Fibroblast of peridontal ligament (primary cell): ENCODE measurements at regions not wholly inside any gene's neighbourhood (a gene's known extent, or its start where the extent isn't known, plus 50 kb on each side); places are given as distances from the start of the nearest gene placed in this dataset.
"Not testable (repeated sequence)": the region's sequence is repeated elsewhere in the genome, so short reads cannot be mapped to it uniquely, and the experiment has no call there.

Experiments used
- DNase-seq: peaks from one replicate; pipeline ENCODE4 v3.0.0-alpha.2; 2010; ENCODE audit errors: extremely low read depth

DNA sequence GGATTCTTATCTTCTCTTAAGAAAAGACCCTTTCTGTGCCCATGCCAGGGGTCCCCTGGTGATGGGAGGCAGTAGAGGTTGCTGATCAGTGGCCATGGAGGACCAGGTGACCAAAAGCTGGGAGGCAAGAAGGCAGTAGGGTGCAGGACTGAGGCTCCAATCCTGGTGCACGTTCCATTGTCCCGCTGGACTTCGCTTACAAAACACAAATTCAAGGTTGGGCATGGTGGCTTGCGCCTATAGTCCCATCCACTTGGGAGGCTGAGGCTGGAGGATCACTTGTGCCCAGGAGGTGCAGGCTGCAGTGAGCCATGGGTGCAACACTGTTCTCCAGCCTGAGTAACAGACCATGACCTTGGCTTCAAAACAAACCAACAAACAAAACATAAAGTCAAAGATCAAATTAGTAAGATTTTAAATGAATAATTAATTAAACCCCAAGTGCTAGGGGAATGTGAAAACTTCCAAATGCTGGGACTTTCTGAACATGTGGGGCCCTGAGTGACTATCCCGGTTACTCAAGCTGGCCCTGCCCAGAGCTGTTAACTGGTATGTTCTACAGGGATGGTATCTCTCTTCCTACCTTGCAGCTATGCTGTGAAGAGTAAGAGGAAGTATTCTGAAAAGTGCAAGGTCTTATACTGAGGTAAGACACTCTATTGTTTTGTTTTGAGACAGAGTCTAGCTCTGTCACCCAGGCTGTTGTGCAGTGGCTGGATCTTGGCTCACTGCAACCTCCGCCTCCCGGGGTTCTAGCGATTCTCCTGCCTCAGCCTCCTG, 97.6 kb downstream of the LYZL2 start:
- DNase-seq = no peak

DNA sequence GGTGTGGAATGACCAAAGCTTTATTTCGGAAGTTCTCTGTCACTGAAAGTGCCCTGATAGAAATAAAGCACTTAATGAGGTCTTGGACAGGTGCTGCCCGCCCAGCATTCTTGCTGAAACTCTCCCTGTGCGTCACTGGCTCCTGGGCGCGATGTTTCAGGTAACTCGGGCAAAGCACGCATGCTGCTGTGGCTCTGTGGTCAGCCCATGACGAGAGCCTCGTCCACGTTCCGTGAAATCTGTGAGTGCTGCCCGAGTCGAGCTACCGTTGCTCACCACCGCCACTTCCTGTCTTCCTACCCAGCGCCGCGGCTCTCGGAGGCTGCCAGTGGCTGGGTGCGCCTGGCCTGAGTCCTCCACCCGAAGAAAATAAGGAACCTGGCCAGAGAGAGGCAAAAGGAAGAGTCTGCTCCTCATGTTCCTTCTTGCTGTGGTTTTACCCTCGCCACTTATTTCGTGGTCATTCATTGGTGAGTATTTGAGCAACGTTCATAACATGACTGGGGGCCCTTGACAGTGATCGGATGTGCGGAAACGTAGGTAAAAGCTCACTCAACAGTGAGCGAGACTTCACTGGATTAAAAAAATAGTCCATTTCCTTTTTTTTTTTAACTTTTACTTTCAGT, 95.5 kb downstream of the MAP3K8 start:
- no peak for DNase-seq

DNA sequence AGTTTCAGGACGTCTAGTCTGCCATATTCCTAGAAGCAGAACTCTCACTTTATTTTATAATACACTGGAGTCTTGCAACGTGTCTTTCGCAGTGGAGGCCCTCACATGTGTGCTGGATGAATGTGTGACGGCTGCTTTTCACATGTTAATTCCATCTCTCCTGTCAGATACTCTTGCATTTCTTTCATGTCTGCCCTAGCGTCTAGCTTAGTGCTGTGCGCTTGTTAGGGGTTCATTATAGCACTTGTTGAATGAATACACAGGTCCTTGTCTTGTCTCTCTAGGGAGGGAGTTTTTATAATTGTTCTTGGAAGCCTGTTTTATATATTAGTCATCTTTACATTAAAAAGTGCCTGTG, 94.4 kb downstream of the MAP3K8 start:
- DNase-seq = no peak

DNA sequence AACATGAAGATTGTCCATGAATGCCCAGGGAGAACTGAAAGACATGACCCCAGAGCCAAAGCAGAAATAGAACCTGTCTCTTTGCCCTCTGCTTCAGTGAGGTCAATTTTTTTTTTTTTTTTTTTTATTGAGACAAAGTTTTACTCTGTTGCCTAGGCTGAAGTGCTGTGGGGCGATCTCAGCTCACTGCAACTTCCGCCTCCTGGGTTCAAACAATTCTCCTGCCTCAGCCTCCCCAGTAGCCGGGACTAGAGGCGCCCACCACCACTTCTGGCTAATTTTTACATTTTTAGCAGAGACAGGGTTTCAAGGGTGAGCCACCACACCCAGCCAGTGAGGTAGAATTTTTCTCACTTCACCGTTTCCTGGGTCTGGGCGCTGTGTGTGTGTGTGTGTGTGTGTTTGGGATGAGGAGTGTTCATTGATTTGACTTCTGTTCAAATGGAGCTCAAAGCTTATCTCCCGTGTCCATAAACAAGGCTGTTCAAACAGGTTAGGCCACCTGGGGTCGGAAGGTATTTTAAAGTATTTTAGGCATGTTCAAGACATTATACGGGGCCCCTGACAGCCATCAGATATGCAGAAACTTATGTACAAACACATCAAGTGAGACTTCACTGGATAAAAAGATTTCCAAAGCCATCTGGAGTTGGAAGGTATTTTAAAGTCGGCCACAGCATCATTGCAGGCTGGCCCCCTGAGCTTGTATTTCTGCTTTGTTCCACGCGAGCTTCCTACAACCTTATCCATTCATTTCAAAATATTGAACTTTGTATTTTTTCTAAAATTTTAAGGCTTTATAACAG, 93.8 kb downstream of the MAP3K8 start:
- DNase-seq = no peak

DNA sequence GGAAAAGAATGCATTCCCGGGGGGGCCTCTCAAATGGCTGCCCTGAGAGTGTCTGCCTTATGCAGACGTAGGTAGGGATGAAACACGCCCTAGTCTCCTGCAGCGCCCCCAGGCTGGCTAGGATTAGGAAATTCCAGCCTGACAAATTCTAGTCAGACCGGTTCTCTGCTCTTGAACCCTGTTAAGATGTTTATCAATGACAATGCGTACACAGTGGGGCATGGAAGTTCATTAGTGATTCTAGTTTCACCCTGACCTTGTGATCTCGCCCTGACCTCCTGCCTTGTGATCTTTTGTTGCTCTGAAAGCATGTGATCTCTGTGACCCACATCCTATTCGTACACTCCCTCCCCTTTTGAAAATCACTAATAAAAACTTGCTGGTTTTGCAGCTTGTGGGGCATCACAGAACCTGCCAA, 88.7 kb downstream of the MAP3K8 start:
- DNase-seq = not testable (repeated sequence)

DNA sequence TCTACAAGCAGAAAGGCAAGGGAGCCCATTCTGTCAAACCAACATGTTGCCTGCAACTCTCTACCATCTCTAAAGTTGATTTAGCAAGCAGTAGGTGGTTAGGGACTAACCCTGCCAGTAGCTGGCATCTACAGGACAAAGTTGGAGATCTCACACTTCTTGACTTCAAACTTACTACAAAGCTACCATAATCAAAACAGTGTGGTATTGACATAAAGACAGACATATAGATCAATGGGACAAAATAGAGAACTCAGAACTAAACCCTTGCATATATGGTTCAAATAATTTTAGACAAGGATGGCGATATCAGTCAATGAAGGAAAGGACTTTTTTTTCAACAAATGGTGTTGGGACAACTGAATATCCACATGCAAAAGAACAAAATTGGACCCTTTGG, 84.9 kb downstream of the MAP3K8 start:
- no peak for DNase-seq
